Endothelial cell (in vitro differentiated cells): ENCODE measurements at regions not wholly inside any gene's neighbourhood (a gene's known extent, or its start where the extent isn't known, plus 50 kb on each side); places are given as distances from the start of the nearest gene placed in this dataset.

Source experiments
- DNase-seq: peaks from one replicate; pipeline ENCODE4 v3.0.0; 2021; ENCODE audit warnings: low spot score
- H3K27ac Mint-ChIP-seq: one replicate; pipeline ENCODE4 v1.8.0; 2021; ENCODE audit warnings: mixed read lengths, inconsistent platforms; ENCODE audit not compliant: unreplicated experiment
- H3K27me3 Mint-ChIP-seq: one replicate; pipeline ENCODE4 v1.8.0; 2021; ENCODE audit warnings: mild to moderate bottlenecking, moderate library complexity, mixed read lengths, inconsistent platforms; ENCODE audit not compliant: unreplicated experiment
- H3K36me3 Mint-ChIP-seq: one replicate; pipeline ENCODE4 v1.8.0; 2021; ENCODE audit warnings: mild to moderate bottlenecking, low read depth, mixed read lengths, inconsistent platforms; ENCODE audit not compliant: unreplicated experiment
- H3K4me1 Mint-ChIP-seq: one replicate; pipeline ENCODE4 v1.8.0; 2021; ENCODE audit warnings: mild to moderate bottlenecking, mixed read lengths, inconsistent platforms; ENCODE audit not compliant: unreplicated experiment
- H3K4me3 Mint-ChIP-seq: one replicate; pipeline ENCODE4 v1.8.0; 2021; ENCODE audit warnings: mild to moderate bottlenecking, mixed read lengths, inconsistent platforms; ENCODE audit not compliant: unreplicated experiment
- H3K9me3 Mint-ChIP-seq: one replicate; pipeline ENCODE4 v1.8.0; 2021; ENCODE audit warnings: mixed read lengths, inconsistent platforms; ENCODE audit not compliant: unreplicated experiment
- TF ChIP-seq, protein P1 (sequence below): fragments of 200-600 bp; sonication (generic); IDR thresholded peaks from one replicate; pipeline ENCODE4 v1.5.0; 2021; ENCODE audit warnings: antibody characterized with exemption; ENCODE audit not compliant: unreplicated experiment

DNA sequence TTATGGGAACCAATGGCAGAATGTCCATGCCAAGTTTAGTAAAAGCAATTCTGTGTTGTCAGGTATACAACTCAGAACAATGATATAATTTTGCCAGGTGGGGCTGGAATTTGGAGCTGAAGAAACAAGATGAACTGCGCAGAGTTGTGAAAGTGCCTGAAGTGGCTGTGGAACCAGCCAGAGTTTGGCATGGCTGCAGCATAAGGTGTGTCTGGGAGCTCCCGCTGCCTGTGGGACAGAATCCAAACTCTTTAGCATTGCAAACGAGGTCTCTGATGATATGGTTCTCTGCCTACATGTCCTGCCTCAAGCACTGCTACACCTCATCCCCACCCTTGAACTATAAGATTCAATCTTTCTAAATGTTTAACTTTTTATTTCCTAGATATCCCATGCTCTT is 909.7 kb downstream of the EPHA4 start:
- TF ChIP-seq, protein P1, sequence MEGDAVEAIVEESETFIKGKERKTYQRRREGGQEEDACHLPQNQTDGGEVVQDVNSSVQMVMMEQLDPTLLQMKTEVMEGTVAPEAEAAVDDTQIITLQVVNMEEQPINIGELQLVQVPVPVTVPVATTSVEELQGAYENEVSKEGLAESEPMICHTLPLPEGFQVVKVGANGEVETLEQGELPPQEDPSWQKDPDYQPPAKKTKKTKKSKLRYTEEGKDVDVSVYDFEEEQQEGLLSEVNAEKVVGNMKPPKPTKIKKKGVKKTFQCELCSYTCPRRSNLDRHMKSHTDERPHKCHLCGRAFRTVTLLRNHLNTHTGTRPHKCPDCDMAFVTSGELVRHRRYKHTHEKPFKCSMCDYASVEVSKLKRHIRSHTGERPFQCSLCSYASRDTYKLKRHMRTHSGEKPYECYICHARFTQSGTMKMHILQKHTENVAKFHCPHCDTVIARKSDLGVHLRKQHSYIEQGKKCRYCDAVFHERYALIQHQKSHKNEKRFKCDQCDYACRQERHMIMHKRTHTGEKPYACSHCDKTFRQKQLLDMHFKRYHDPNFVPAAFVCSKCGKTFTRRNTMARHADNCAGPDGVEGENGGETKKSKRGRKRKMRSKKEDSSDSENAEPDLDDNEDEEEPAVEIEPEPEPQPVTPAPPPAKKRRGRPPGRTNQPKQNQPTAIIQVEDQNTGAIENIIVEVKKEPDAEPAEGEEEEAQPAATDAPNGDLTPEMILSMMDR, result no peak
- Mint-ChIP-seq H3K4me1 (peaks cover 6% of the 10 kb centered on the region), H3K4me3 (no peak overlapping the region), H3K27me3 (no peaks in the 10 kb centered on the region), H3K27ac (no peak overlapping the region), H3K36me3 (no peaks in the 10 kb centered on the region), H3K9me3 (no peaks in the 10 kb centered on the region)
- no peak for DNase-seq

DNA sequence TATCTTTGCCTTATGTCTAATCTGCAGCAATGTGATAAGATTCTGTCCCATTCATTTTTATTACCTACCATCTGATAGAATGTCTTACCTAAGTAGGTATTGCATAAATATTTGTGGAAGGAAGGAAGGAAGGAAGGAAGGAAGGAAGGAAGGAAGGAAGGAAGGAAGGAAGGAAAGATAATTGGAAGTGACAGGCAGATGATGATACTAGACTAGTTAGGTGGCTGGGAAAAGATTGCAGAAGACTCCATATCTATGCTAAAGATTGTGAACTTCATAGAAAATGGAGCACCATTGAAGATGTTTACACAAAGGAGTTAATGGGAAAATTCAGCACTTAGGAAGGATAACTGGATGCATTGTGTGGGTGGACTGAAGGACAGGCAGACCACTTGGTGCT is 909.0 kb downstream of the EPHA4 start:
- peaks cover 6% of the 10 kb centered on the region for H3K4me1 Mint-ChIP-seq

DNA sequence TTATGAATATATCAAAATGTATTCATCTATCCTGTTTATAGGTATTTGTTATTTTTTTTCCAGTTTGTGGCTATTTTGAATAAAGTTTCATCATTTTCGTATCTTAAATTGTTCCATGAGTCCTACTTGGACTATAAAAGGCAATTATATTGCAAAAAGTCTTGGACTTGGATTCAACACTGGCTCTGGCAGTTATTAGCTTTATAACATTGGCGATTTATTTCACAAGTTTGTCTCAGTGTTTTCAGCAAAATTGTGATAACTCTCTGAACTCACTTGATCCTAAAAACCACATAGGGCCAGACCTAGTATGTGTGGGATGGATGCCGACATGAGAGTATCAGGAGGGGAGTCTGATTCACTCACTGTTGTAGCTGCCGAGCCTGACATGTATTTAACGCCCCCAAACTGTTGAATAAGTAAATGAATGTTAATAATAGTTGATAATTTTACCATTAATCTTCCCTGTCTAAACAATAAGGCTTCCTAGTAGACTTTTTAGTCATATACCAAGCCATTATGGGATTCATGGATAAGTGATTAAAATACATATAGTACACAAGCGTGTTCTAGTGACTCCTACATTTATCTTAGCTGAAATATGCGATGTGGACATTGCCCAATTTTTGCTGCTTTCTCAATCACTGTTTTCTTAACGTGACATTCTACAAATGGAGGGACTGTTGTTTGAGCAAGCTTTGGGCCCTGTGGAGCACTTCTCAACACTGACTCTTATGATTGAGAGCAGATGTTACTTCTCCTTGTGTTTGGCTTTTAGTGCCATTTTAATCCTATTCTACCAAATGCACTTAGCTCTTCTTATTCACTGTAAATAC is 907.6 kb downstream of the EPHA4 start:
- H3K36me3 Mint-ChIP-seq, result no peaks in the 10 kb centered on the region
- H3K27ac Mint-ChIP-seq, result no peak overlapping the region
- no peaks in the 10 kb centered on the region for H3K27me3 Mint-ChIP-seq
- no peak overlapping the region for H3K4me3 Mint-ChIP-seq
- DNase-seq, result no peak
- peaks cover 6% of the 10 kb centered on the region for H3K4me1 Mint-ChIP-seq
- TF ChIP-seq, protein P1, result no peak
- H3K9me3 Mint-ChIP-seq, result peaks cover 4% of the 10 kb centered on the region

More for the DNA sequence above, 909.0 kb downstream of the EPHA4 start:
- Mint-ChIP-seq H3K27me3 (no peaks in the 10 kb centered on the region), H3K27ac (no peak overlapping the region), H3K36me3 (no peaks in the 10 kb centered on the region), H3K9me3 (no peaks in the 10 kb centered on the region), H3K4me3 (no peak overlapping the region)
- TF ChIP-seq, protein P1, result no peak
- no peak for DNase-seq

DNA sequence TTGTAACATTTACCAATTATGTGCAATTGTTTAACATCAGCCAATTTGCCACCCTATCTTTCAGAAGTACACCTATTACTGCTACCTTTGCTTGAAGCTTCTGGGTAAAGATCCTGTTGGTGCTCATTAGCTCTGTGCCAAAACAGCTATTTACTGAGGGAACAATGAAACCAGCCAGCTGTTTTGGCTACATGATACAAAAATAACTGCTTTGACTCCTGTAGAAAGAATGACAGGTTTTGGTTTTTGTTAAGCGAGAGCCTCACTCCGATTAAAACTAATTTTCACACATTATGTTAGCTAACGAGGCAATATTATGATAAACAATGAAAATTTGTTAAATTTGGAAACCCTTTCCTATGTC is 907.0 kb downstream of the EPHA4 start:
- Mint-ChIP-seq H3K9me3 (peaks cover 5% of the 10 kb centered on the region), H3K4me1 (peaks cover 6% of the 10 kb centered on the region), H3K4me3 (no peak overlapping the region), H3K27me3 (no peaks in the 10 kb centered on the region), H3K36me3 (no peaks in the 10 kb centered on the region), H3K27ac (no peak overlapping the region)
- DNase-seq, result no peak
- TF ChIP-seq, protein P1, result no peak

DNA sequence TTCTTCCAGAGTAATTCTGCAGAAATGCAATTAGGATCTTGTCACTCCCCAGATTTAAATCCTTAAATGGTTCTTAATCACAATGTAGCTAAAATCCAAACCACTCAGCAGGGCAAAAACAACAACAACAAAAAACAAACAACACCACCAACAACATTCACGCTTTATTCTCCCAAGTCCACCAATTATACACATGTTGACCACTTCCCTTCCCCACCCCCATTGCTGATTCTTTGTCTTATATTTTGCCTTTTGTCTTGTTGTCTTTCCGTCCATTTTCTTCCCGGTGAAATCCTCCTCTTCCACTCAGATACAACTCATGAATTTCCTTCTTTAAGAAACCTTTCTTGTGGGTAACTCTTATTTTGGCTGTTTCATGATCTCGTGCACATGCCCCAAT is 902.8 kb downstream of the EPHA4 start:
- TF ChIP-seq, protein P1, result no peak
- H3K36me3 Mint-ChIP-seq, result no peaks in the 10 kb centered on the region
- H3K4me1 Mint-ChIP-seq, result peaks cover 8% of the 10 kb centered on the region
- no peak overlapping the region for H3K4me3 Mint-ChIP-seq
- H3K27ac Mint-ChIP-seq, result no peak overlapping the region
- DNase-seq, result no peak
- no peaks in the 10 kb centered on the region for H3K27me3 Mint-ChIP-seq
- H3K9me3 Mint-ChIP-seq, result peaks cover 5% of the 10 kb centered on the region
